SK-N-SH treated with all-trans-retinoic acid at 6 μM for 48 hours (cell line): ENCODE measurements at regions not wholly inside any gene's neighbourhood (a gene's known extent, or its start where the extent isn't known, plus 50 kb on each side); places are given as distances from the start of the nearest gene placed in this dataset.

Experiments used
- ATAC-seq: fragments of 200-7000 bp; cut with Tn5 transposase; 3 replicates; pipeline ENCODE4 v1.9.1; 2020; ENCODE audit warnings: mild to moderate bottlenecking, moderate library complexity
- BACH2 ChIP-seq: fragments of 250-450 bp; sonication (Bioruptor Pico); IDR thresholded peaks from 2 replicates; pipeline ENCODE4 v1.9.0; 2021; ENCODE audit warnings: mild to moderate bottlenecking, borderline replicate concordance
- CSDC2 ChIP-seq: fragments of 250-450 bp; sonication (Bioruptor Pico); IDR thresholded peaks from 2 replicates; pipeline ENCODE4 v1.5.0; 2020; ENCODE audit warnings: mild to moderate bottlenecking, moderate library complexity
- ESRRG ChIP-seq: fragments of 250-450 bp; sonication (Bioruptor Pico); IDR thresholded peaks from 2 replicates; pipeline ENCODE4 v1.6.1; 2021; ENCODE audit warnings: mild to moderate bottlenecking
- GLIS3 ChIP-seq: fragments of 250-450 bp; sonication (Bioruptor Pico); IDR thresholded peaks from 2 replicates; pipeline ENCODE4 v1.5.0; 2020; ENCODE audit warnings: mild to moderate bottlenecking, moderate library complexity
- ISL1 ChIP-seq: fragments of 250-450 bp; sonication (Bioruptor Pico); IDR thresholded peaks from 2 replicates; pipeline ENCODE4 v2.1.2; 2022; ENCODE audit warnings: mild to moderate bottlenecking, moderate library complexity
- OSR1 ChIP-seq: fragments of 250-450 bp; sonication (Bioruptor Pico); IDR thresholded peaks from 2 replicates; pipeline ENCODE4 v1.8.0; 2022; ENCODE audit warnings: moderate library complexity, mild to moderate bottlenecking, inconsistent platforms
- PATZ1 ChIP-seq: fragments of 250-450 bp; sonication (Bioruptor Pico); IDR thresholded peaks from 2 replicates; pipeline ENCODE4 v1.8.0; 2020; ENCODE audit warnings: mild to moderate bottlenecking, moderate library complexity, borderline replicate concordance
- POU6F1 ChIP-seq: fragments of 250-450 bp; sonication (Bioruptor Pico); IDR thresholded peaks from 2 replicates; pipeline ENCODE4 v1.8.0; 2021; ENCODE audit warnings: low read depth, mild to moderate bottlenecking, moderate library complexity, borderline replicate concordance
- PPARA ChIP-seq: fragments of 250-450 bp; sonication (Bioruptor Pico); IDR thresholded peaks from 2 replicates; pipeline ENCODE4 v1.5.0; 2020; ENCODE audit warnings: mild to moderate bottlenecking, borderline replicate concordance
- RARB ChIP-seq: fragments of 250-450 bp; sonication (Bioruptor Pico); IDR thresholded peaks from 2 replicates; pipeline ENCODE4 v1.8.0; 2021; ENCODE audit warnings: mild to moderate bottlenecking, moderate library complexity
- TCF4 ChIP-seq: fragments of 250-450 bp; sonication (Bioruptor Pico); IDR thresholded peaks from 2 replicates; pipeline ENCODE4 v1.8.0; 2021; ENCODE audit warnings: mild to moderate bottlenecking, moderate library complexity, borderline replicate concordance
- TOX ChIP-seq: fragments of 250-450 bp; sonication (Bioruptor Pico); IDR thresholded peaks from 2 replicates; pipeline ENCODE4 v1.8.0; 2021; ENCODE audit warnings: mild to moderate bottlenecking, moderate library complexity, borderline replicate concordance
- ZC3H10 ChIP-seq: fragments of 250-450 bp; sonication (Bioruptor Pico); IDR thresholded peaks from 2 replicates; pipeline ENCODE4 v1.5.1; 2021; ENCODE audit warnings: mild to moderate bottlenecking, moderate library complexity
- ZFP3 ChIP-seq: fragments of 250-450 bp; sonication (Bioruptor Pico); IDR thresholded peaks from 2 replicates; pipeline ENCODE4 v1.5.0; 2020; ENCODE audit warnings: mild to moderate bottlenecking, moderate library complexity
- ZNF565 ChIP-seq: fragments of 450-650 bp; formaldehyde crosslinking; conservative IDR thresholded peaks from 2 replicates; pipeline ENCODE4 v1.5.0; 2020; ENCODE audit warnings: low read depth, mild to moderate bottlenecking, moderate library complexity
- ZNF70 ChIP-seq: fragments of 450-650 bp; formaldehyde crosslinking; IDR thresholded peaks from 2 replicates; pipeline ENCODE4 v1.5.0; 2020; ENCODE audit warnings: mild to moderate bottlenecking, moderate library complexity
- ZNF8 ChIP-seq: fragments of 450-650 bp; formaldehyde crosslinking; IDR thresholded peaks from 2 replicates; pipeline ENCODE4 v1.5.0; 2020; ENCODE audit warnings: mild to moderate bottlenecking, moderate library complexity
- TF ChIP-seq, protein P1 (sequence below): fragments of 250-450 bp; sonication (Bioruptor Pico); IDR thresholded peaks from 2 replicates; pipeline ENCODE4 v1.5.0; 2020; ENCODE audit warnings: mild to moderate bottlenecking, moderate library complexity
- TF ChIP-seq, protein P2 (sequence below): fragments of 250-450 bp; sonication (Bioruptor Pico); IDR thresholded peaks from 2 replicates; pipeline ENCODE4 v1.5.1; 2021; ENCODE audit warnings: mild to moderate bottlenecking, moderate library complexity

DNA sequence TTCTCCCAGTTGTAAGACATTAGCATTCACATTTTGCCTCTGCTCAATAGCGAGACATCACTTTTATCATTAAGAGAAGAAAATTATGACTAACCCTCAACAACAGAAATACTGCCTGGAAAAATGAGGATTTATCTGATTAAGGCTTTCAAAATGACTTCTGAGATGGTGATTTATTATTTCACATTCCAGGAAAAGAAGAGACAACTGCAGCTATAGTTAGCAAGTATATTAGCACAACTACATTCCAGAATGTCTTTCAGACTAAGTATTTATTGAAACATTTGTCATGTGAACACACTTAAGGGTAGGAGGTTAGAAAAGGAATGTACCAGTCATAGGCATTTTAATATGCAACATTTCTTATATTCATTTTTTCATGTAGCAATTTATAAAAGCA, 162.0 kb downstream of the IQUB start (continued):
- TF ChIP-seq, protein P1, sequence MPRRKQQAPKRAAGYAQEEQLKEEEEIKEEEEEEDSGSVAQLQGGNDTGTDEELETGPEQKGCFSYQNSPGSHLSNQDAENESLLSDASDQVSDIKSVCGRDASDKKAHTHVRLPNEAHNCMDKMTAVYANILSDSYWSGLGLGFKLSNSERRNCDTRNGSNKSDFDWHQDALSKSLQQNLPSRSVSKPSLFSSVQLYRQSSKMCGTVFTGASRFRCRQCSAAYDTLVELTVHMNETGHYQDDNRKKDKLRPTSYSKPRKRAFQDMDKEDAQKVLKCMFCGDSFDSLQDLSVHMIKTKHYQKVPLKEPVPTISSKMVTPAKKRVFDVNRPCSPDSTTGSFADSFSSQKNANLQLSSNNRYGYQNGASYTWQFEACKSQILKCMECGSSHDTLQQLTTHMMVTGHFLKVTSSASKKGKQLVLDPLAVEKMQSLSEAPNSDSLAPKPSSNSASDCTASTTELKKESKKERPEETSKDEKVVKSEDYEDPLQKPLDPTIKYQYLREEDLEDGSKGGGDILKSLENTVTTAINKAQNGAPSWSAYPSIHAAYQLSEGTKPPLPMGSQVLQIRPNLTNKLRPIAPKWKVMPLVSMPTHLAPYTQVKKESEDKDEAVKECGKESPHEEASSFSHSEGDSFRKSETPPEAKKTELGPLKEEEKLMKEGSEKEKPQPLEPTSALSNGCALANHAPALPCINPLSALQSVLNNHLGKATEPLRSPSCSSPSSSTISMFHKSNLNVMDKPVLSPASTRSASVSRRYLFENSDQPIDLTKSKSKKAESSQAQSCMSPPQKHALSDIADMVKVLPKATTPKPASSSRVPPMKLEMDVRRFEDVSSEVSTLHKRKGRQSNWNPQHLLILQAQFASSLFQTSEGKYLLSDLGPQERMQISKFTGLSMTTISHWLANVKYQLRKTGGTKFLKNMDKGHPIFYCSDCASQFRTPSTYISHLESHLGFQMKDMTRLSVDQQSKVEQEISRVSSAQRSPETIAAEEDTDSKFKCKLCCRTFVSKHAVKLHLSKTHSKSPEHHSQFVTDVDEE (CRISPR knock-in tag) = peak; percentile 58; the same call in 1 of the 2 replicates
- TF ChIP-seq POU6F1 (CRISPR knock-in tag) (no peak), ZNF70 (CRISPR knock-in tag) (no peak)

GRCh38 chr7:123367484-123368122, 166.8 kb downstream of the IQUB start:
- TF ChIP-seq, protein P2, sequence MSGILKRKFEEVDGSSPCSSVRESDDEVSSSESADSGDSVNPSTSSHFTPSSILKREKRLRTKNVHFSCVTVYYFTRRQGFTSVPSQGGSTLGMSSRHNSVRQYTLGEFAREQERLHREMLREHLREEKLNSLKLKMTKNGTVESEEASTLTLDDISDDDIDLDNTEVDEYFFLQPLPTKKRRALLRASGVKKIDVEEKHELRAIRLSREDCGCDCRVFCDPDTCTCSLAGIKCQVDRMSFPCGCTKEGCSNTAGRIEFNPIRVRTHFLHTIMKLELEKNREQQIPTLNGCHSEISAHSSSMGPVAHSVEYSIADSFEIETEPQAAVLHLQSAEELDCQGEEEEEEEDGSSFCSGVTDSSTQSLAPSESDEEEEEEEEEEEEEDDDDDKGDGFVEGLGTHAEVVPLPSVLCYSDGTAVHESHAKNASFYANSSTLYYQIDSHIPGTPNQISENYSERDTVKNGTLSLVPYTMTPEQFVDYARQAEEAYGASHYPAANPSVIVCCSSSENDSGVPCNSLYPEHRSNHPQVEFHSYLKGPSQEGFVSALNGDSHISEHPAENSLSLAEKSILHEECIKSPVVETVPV (CRISPR knock-in tag) = no peak
- TF ChIP-seq CSDC2 (CRISPR knock-in tag) = no peak
- peak; percentile 91 for ATAC-seq

- no peak for ATAC-seq
- TF ChIP-seq ZNF565 (CRISPR knock-in tag) = no peak
- no peak for TF ChIP-seq CSDC2 (CRISPR knock-in tag)
- TF ChIP-seq TCF4 = no peak
- no peak for TF ChIP-seq ZC3H10 (CRISPR knock-in tag)
- TF ChIP-seq BACH2 (CRISPR knock-in tag) = no peak
- no peak for TF ChIP-seq GLIS3 (CRISPR knock-in tag)
- TF ChIP-seq, protein P2 (CRISPR knock-in tag) = no peak
- no peak for TF ChIP-seq ZNF8 (CRISPR knock-in tag)
- no peak for TF ChIP-seq PATZ1 (CRISPR knock-in tag)
- TF ChIP-seq, protein P1 (CRISPR knock-in tag) = no peak
- no peak for TF ChIP-seq OSR1 (CRISPR knock-in tag)
Observed at GRCh38 chr7:123367031-123367430, 167.3 kb upstream of the SLC13A1 start.

- ATAC-seq = no peak
- TF ChIP-seq TOX (CRISPR knock-in tag) (no peak), CSDC2 (CRISPR knock-in tag) (no peak), ISL1 (CRISPR knock-in tag) (no peak), ESRRG (CRISPR knock-in tag) (no peak), RARB (no peak), ZNF565 (CRISPR knock-in tag) (no peak), ZFP3 (CRISPR knock-in tag) (no peak), PPARA (CRISPR knock-in tag) (no peak), ZNF70 (CRISPR knock-in tag) (no peak)
- TF ChIP-seq, protein P2 (CRISPR knock-in tag) = no peak
Observed at GRCh38 chr7:123366626-123367025, 166.9 kb upstream of the SLC13A1 start.
